OCI-LY3 (cell line): ENCODE measurements at regions not wholly inside any gene's neighbourhood (a gene's known extent, or its start where the extent isn't known, plus 50 kb on each side); places are given as distances from the start of the nearest gene placed in this dataset.

Experiments used
- CTCF ChIP-seq: fragments of 200-600, 300-600 bp; sonication (generic); IDR thresholded peaks from 2 replicates; pipeline ENCODE4 v1.5.1; 2014; ENCODE audit warnings: antibody characterized with exemption, low read length, low read depth
- EZH2phosphoT487 ChIP-seq: fragments of 200-600 bp; shearing (Covaris generic); IDR thresholded peaks from 2 replicates; pipeline ENCODE4 v1.6.1; 2018; ENCODE audit warnings: antibody characterized with exemption, mixed run types, low read depth

GRCh38 chr5:156155598-156155997 lies 171.4 kb upstream of the SGCD start:
- TF ChIP-seq CTCF (no peak), EZH2phosphoT487 (no peak)
